K562 (cell line): ENCODE measurements at regions not wholly inside any gene's neighbourhood (a gene's known extent, or its start where the extent isn't known, plus 50 kb on each side); places are given as distances from the start of the nearest gene placed in this dataset.

Experiments
- ATAC-seq: fragments of 200-7000 bp; cut with Tn5 transposase; 3 replicates; pipeline ENCODE4 v1.9.1; 2020; ENCODE audit warnings: moderate library complexity
- BruUV-seq: library from RNA; stranded (reverse); fragments of 400-500 nt; replicated peaks from 2 replicates; lab custom pipeline; 2021; lab: Mats Ljungman, UMichigan
- CTCF ChIA-PET: fragments of 300-600 bp; formaldehyde crosslinking; extraction: SDS; loops from one replicate; lab custom pipeline; 2021; ENCODE audit warnings: low intra/inter-chr PET ratio; lab: Yijun Ruan, JAX
- POLR2A ChIA-PET: fragments of 300-600, 350-650 bp; sonication (Branson Sonifier 250); formaldehyde crosslinking; extraction: SDS; loops from one replicate; lab custom pipeline; 2021; ENCODE audit warnings: antibody characterized with exemption, inconsistent platforms; lab: Yijun Ruan, JAX
- DNase-seq, 4 experiments: peaks; one replicate each; pipeline versions ENCODE4 v3.0.0 to v3.0.0-alpha.2; 2011 to 2018; ENCODE audit warnings: low spot score in 3 of 4, mixed read lengths in 3 of 4; ENCODE audit errors: extremely low read depth in 1 of 4
- FAIRE-seq: peaks from 2 replicates; lab custom pipeline; 2011; peaks lifted over from hg19 to GRCh38; lab: Jason Lieb, UNC
- H2AFZ ChIP-seq: 2 replicates; pipeline ENCODE4 v1.6.0; 2011; ENCODE audit warnings: low read depth, low read length, control low read depth, inconsistent platforms
- H3K27ac ChIP-seq: fragments of 200-600 bp; 3 replicates; pipeline ENCODE4 v1.8.0; 2011; ENCODE audit warnings: low read depth, mild to moderate bottlenecking, control low read depth, inconsistent platforms, low read length, moderate library complexity, mixed read lengths; ENCODE audit errors: extremely low read depth
- H3K27me3 ChIP-seq, 2 experiments: fragments of 300-600 bp in 1 of 2; 2 replicates in 1 of 2; 3 replicates in 1 of 2; pipeline versions ENCODE4 v1.6.0 to v1.8.0; 2011; ENCODE audit warnings: inconsistent platforms in 2 of 2, low read length in 2 of 2, mild to moderate bottlenecking in 1 of 2, mixed read lengths in 1 of 2, moderate library complexity in 1 of 2; ENCODE audit not compliant: control insufficient read depth in 2 of 2, insufficient read depth in 2 of 2
- H3K36me3 ChIP-seq: fragments of 300-600 bp; 3 replicates; pipeline ENCODE4 v1.8.0; 2011; ENCODE audit warnings: mild to moderate bottlenecking, low read length, inconsistent platforms; ENCODE audit not compliant: control insufficient read depth, insufficient read depth
- H3K4me1 ChIP-seq, 2 experiments: fragments of 200-600 bp in 1 of 2; replicated peaks in 1 of 2; 2 replicates in 1 of 2; 3 replicates in 1 of 2; pipeline versions ENCODE4 v1.5.1 to v1.8.0; 2011; ENCODE audit warnings: inconsistent platforms in 2 of 2, low read length in 2 of 2, mild to moderate bottlenecking in 1 of 2, mixed read lengths in 1 of 2, moderate library complexity in 1 of 2; ENCODE audit not compliant: control insufficient read depth in 2 of 2, insufficient read depth in 2 of 2
- H3K4me2 ChIP-seq: 2 replicates; pipeline ENCODE4 v1.6.1; 2011; ENCODE audit warnings: low read length, control low read depth, inconsistent platforms, mixed read lengths; ENCODE audit not compliant: insufficient read depth
- H3K4me3 ChIP-seq: fragments of 200-600 bp; sonication (generic), shearing (Covaris generic); 2 replicates; pipeline ENCODE4 v1.5.1; 2016; ENCODE audit warnings: control low read depth, inconsistent platforms
- H3K79me2 ChIP-seq: fragments of 200-600 bp; 3 replicates; pipeline ENCODE4 v1.8.0; 2011; ENCODE audit warnings: low read length, inconsistent platforms; ENCODE audit not compliant: control insufficient read depth, insufficient read depth
- H3K9ac ChIP-seq, 2 experiments: 2 replicates each; pipeline versions ENCODE4 v1.6.0 to v1.6.1; 2011; ENCODE audit warnings: low read depth in 2 of 2, low read length in 2 of 2, control low read depth in 1 of 2, inconsistent platforms in 1 of 2, mild to moderate bottlenecking in 1 of 2, mixed read lengths in 1 of 2; ENCODE audit not compliant: insufficient read depth in 1 of 2
- H3K9me1 ChIP-seq: one replicate; pipeline ENCODE4 v1.6.0; 2011; ENCODE audit warnings: inconsistent platforms, mild to moderate bottlenecking, low read length, moderate library complexity; ENCODE audit not compliant: control insufficient read depth, insufficient read depth
- H3K9me3 ChIP-seq: replicated peaks from 2 replicates; pipeline ENCODE4 v1.5.1; 2011; ENCODE audit warnings: low read depth, low read length, inconsistent platforms; ENCODE audit not compliant: control insufficient read depth, insufficient read depth
- H4K20me1 ChIP-seq: replicated peaks from 2 replicates; pipeline ENCODE4 v1.6.1; 2011; ENCODE audit warnings: low read length, inconsistent platforms, mixed read lengths; ENCODE audit not compliant: control insufficient read depth, insufficient read depth
- GTF2F1 ChIP-seq: IDR thresholded peaks from 2 replicates; pipeline ENCODE4 v1.6.1; 2011; ENCODE audit warnings: low read depth, low read length, improper control_type of control experiment
- HEY1 ChIP-seq: fragments of 250-450 bp; sonication (Bioruptor Pico); IDR thresholded peaks from 2 replicates; pipeline ENCODE4 v1.5.0; 2020; ENCODE audit warnings: mild to moderate bottlenecking, moderate library complexity, borderline replicate concordance
- HIVEP1 ChIP-seq: fragments of 250-450 bp; sonication (Bioruptor Pico); IDR thresholded peaks from 2 replicates; pipeline ENCODE4 v1.4.0; 2020; ENCODE audit warnings: mild to moderate bottlenecking
- POLR2AphosphoS2 ChIP-seq: IDR thresholded peaks from 2 replicates; pipeline ENCODE4 v1.6.1; 2012; ENCODE audit warnings: low read length, improper control_type of control experiment
- TAL1 ChIP-seq: fragments of 450-650 bp; IDR thresholded peaks from 2 replicates; pipeline ENCODE4 v1.6.1; 2016; ENCODE audit warnings: mild to moderate bottlenecking
- ZBTB2 ChIP-seq: fragments of 450-650 bp; IDR thresholded peaks from 2 replicates; pipeline ENCODE4 v1.6.1; 2016; ENCODE audit warnings: antibody characterized with exemption
- ZNF24 ChIP-seq: fragments of 450-650 bp; IDR thresholded peaks from 2 replicates; pipeline ENCODE4 v1.6.1; 2016
- ZNF263 ChIP-seq: sonication (generic); formaldehyde crosslinking; IDR thresholded peaks from 2 replicates; pipeline ENCODE4 v1.8.0; 2022; ENCODE audit warnings: mild to moderate bottlenecking, missing genetic modification reagents, borderline replicate concordance
- WGBS: fragments of 100-300 bp; shearing (Covaris generic); methylation state at CpG from one replicate; pipeline ENCODE4 v1.1.6; 2016; ENCODE audit warnings: low coverage, mixed read lengths; ENCODE audit not compliant: insufficient coverage; ENCODE audit errors: missing lambda C conversion rate; 5-methylcytosine and 5-hydroxymethylcytosine counted together
- in situ Hi-C: fragments of 300-500 bp; cut with MboI; formaldehyde crosslinking; loops from 4 replicates; pipeline ENCODE4 v1.15.0; 2018; ENCODE audit warnings: inconsistent platforms, mixed read lengths
- intact Hi-C: fragments of 100-400 bp; cut with micrococcal nuclease; formaldehyde crosslinking; loops from 2 replicates; pipeline ENCODE4 v1.14.2; 2022
- TF ChIP-seq, protein P1 (sequence below): fragments of 250-450 bp; sonication (Bioruptor Pico); IDR thresholded peaks from 2 replicates; pipeline ENCODE4 v1.5.1; 2021; ENCODE audit warnings: mild to moderate bottlenecking
- TF ChIP-seq, protein P2 (sequence below): fragments of 450-650 bp; IDR thresholded peaks from 2 replicates; pipeline ENCODE4 v1.6.1; 2014; ENCODE audit warnings: low read depth, mild to moderate bottlenecking, moderate library complexity, borderline replicate concordance

DNA sequence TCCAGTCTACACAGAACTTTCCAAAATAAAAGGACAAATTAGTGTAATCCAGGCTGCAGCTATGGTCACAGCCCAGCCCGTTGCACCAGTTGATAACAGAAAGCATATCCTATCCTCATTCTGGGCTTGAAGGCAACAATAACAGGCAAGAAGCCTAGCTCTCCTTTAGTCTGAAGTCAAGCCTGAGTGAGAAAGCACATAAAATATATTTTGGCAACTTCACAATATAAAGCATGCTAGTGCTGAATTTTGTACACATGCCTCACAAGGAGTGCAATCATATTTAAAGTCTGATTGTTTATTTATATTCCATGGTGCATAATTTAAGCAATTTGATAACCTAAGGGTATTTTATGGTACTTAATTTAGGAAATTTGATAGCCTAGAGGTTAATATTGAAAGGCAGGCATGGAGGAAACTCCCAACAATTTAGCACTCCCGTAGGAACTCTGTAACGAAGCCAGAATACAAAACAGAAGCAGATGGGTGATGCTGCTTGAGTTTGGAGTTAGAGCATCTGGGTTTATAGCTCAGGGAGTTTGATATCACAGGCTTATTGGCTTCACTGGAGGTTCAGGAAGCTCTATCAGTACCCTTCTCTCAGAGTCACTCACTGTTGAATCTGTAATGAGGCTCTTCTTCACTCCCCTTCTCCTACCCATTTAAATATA is 1199.1 kb upstream of the GYPC start:
- Histone ChIP-seq H3K9me3 (0 out of 2 replicates have a peak, but pooled peaks cover 2% of the 10 kb centered on the region), H4K20me1 (no peaks in the 10 kb centered on the region), H3K9ac (no peak overlapping the region), H3K27ac (no peak overlapping the region), H3K36me3 (no peaks in the 10 kb centered on the region), H2AFZ (no peak overlapping the region), H3K27me3 (no peaks in the 10 kb centered on the region), H3K9me1 (no peaks in the 10 kb centered on the region), H3K79me2 (no peaks in the 10 kb centered on the region), H3K4me3 (no peak overlapping the region), H3K4me2 (no peak overlapping the region), H3K4me1 (no peaks in the 10 kb centered on the region)
- ChIA-PET POLR2A (no interaction called here), CTCF (no interaction called here)
- FAIRE-seq (no peak), ATAC-seq (no peak), DNase-seq (no peak)
- no TSS peak for BruUV-seq
- intact Hi-C loops, result no loop called here
- in situ Hi-C loops, result no loop called here
- WGBS, result 0% methylated on average over 3 of the region's 3 CpGs
- TF ChIP-seq HEY1 (CRISPR knock-in tag) (no peak), TAL1 (no peak), ZNF24 (no peak), POLR2AphosphoS2 (no peak)

DNA sequence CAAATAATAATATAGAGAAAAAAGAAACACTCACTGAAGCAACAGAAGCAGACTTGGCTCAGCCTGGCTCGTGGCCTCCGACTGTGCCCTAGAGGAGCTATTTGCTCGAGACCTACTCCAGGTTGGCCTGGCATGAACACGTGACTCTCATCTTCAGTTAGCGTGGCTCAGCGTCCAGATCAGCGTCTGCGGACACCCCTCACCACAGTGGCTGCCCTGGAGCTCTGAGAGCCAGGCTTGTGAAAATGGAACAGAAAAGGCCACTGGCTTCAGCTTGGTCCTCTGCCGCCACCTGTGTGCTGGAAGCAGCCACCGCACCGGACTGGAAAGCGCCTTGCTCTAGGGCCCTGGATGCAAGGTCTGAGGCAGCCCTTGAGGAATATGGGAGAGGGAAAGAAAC is 1184.0 kb upstream of the GYPC start:
- in situ Hi-C loops, result no loop called here
- no peak overlapping the region for H3K27ac ChIP-seq
- H2AFZ ChIP-seq, result no peak overlapping the region
- intact Hi-C loops, result no loop called here
- ATAC-seq (no peak), DNase-seq (peak in 1 of 4 experiments; percentile 0), FAIRE-seq (no peak)
- TF ChIP-seq, protein P1, sequence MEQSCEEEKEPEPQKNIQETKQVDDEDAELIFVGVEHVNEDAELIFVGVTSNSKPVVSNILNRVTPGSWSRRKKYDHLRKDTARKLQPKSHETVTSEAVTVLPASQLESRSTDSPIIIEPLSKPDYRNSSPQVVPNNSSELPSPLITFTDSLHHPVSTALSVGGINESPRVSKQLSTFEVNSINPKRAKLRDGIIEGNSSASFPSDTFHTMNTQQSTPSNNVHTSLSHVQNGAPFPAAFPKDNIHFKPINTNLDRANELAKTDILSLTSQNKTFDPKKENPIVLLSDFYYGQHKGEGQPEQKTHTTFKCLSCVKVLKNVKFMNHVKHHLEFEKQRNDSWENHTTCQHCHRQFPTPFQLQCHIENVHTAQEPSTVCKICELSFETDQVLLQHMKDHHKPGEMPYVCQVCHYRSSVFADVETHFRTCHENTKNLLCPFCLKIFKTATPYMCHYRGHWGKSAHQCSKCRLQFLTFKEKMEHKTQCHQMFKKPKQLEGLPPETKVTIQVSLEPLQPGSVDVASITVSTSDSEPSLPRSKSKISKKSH (CRISPR knock-in tag), result no peak
- TF ChIP-seq GTF2F1 (no peak), ZBTB2 (no peak), HEY1 (CRISPR knock-in tag) (no peak), ZNF263 (CRISPR knock-in tag) (no peak), HIVEP1 (no peak)
- TF ChIP-seq, protein P2, sequence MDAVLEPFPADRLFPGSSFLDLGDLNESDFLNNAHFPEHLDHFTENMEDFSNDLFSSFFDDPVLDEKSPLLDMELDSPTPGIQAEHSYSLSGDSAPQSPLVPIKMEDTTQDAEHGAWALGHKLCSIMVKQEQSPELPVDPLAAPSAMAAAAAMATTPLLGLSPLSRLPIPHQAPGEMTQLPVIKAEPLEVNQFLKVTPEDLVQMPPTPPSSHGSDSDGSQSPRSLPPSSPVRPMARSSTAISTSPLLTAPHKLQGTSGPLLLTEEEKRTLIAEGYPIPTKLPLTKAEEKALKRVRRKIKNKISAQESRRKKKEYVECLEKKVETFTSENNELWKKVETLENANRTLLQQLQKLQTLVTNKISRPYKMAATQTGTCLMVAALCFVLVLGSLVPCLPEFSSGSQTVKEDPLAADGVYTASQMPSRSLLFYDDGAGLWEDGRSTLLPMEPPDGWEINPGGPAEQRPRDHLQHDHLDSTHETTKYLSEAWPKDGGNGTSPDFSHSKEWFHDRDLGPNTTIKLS, result no peak
- H3K79me2 ChIP-seq, result no peaks in the 10 kb centered on the region
- H3K4me1 ChIP-seq, result no peaks in the 10 kb centered on the region
- H3K36me3 ChIP-seq, result no peaks in the 10 kb centered on the region
- POLR2A ChIA-PET, result no interaction called here
- H3K9me3 ChIP-seq, result no peaks in the 10 kb centered on the region; the same call in 1 of the 2 replicates
- WGBS, result 2% methylated on average over 12 of the region's 12 CpGs
- no TSS peak for BruUV-seq
- CTCF ChIA-PET, result no interaction called here
- H4K20me1 ChIP-seq, result no peaks in the 10 kb centered on the region
- H3K27me3 ChIP-seq, result no peaks in the 10 kb centered on the region
- H3K4me2 ChIP-seq, result no peak overlapping the region
- no peaks in the 10 kb centered on the region for H3K9me1 ChIP-seq
- H3K4me3 ChIP-seq, result no peak overlapping the region
- H3K9ac ChIP-seq, result no peak overlapping the region
